ENCODE measurements at regions not wholly inside any gene's neighbourhood (a gene's known extent, or its start where the extent isn't known, plus 50 kb on each side); places are given as distances from the start of the nearest gene placed in this dataset.
"Not testable (repeated sequence)": the region's sequence is repeated elsewhere in the genome, so short reads cannot be mapped to it uniquely, and the experiment has no call there.

DNA sequence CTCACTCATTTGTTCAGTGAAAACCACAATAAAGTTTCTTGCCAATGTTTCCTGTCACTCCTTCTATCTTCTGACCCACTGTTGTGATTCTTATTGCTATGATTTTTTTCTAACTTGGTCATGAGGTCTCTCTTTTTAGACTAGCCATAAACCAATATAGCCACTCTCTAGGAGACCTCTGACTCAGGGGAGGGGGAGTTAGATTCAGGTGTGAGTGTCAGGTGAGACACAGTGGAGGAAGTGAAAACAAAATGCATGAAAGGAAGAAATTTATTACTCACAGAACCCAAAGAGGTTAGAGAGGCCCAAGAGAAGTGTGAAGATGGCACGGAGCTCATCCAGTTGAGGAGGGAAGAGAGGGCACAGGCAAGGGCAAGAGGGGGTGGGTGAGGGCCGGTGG lies 94.4 kb upstream of the PRSS3 start:
- TF ChIP-seq, protein P1, sequence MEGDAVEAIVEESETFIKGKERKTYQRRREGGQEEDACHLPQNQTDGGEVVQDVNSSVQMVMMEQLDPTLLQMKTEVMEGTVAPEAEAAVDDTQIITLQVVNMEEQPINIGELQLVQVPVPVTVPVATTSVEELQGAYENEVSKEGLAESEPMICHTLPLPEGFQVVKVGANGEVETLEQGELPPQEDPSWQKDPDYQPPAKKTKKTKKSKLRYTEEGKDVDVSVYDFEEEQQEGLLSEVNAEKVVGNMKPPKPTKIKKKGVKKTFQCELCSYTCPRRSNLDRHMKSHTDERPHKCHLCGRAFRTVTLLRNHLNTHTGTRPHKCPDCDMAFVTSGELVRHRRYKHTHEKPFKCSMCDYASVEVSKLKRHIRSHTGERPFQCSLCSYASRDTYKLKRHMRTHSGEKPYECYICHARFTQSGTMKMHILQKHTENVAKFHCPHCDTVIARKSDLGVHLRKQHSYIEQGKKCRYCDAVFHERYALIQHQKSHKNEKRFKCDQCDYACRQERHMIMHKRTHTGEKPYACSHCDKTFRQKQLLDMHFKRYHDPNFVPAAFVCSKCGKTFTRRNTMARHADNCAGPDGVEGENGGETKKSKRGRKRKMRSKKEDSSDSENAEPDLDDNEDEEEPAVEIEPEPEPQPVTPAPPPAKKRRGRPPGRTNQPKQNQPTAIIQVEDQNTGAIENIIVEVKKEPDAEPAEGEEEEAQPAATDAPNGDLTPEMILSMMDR (conservative IDR thresholded peaks at IDR 0.05; ENCODE audit: low read depth, low read length): not testable (repeated sequence)
- TF ChIP-seq EZH2 (IDR thresholded peaks at IDR 0.05; ENCODE audit: borderline replicate concordance, low read depth, low read length, poor library complexity, severe bottlenecking): not testable (repeated sequence)
